Suprapubic skin (tissue), 4 donors: ENCODE measurements at regions not wholly inside any gene's neighbourhood (a gene's known extent, or its start where the extent isn't known, plus 50 kb on each side); places are given as distances from the start of the nearest gene placed in this dataset.

ENCODE experiments used
- DNase-seq, 2 donors: peaks; one replicate each; pipeline ENCODE4 v3.0.0-alpha.2; 2019; ENCODE audit warnings: low spot score in 2 of 2
- H3K27ac ChIP-seq: fragments of 200-600 bp; sonication (generic); one replicate; pipeline ENCODE4 v1.5.1; 2019
- H3K27me3 ChIP-seq: fragments of 200-600 bp; sonication (generic); one replicate; pipeline ENCODE4 v1.5.1; 2019
- H3K36me3 ChIP-seq: fragments of 200-600 bp; sonication (generic); one replicate; pipeline ENCODE4 v1.5.1; 2019
- H3K4me1 ChIP-seq: fragments of 200-600 bp; sonication (generic); one replicate; pipeline ENCODE4 v1.5.1; 2019
- H3K4me3 ChIP-seq: fragments of 200-600 bp; sonication (generic); one replicate; pipeline ENCODE4 v1.5.1; 2019; ENCODE audit warnings: mild to moderate bottlenecking
- H3K9me3 ChIP-seq: fragments of 200-600 bp; sonication (generic); one replicate; pipeline ENCODE4 v1.5.1; 2019
- CTCF ChIP-seq, 2 donors: fragments of 200-600 bp in 1 of 2; fragments of 450-650 bp in 1 of 2; sonication (generic) in 1 of 2; IDR thresholded peaks; one replicate each; pipeline ENCODE4 v1.5.1; 2016 to 2019; ENCODE audit warnings: antibody characterized with exemption in 2 of 2, mild to moderate bottlenecking in 1 of 2, moderate library complexity in 1 of 2
- EP300 ChIP-seq: sonication (generic); formaldehyde crosslinking; IDR thresholded peaks from one replicate; pipeline ENCODE4 v1.6.1; 2017; ENCODE audit warnings: antibody characterized with exemption
- POLR2A ChIP-seq, 2 donors: fragments of 450-650 bp; IDR thresholded peaks; one replicate each; pipeline ENCODE4 v1.6.1; 2017; ENCODE audit warnings: antibody characterized with exemption in 2 of 2, mild to moderate bottlenecking in 2 of 2, moderate library complexity in 2 of 2
- POLR2AphosphoS5 ChIP-seq, 3 donors: sonication (generic); formaldehyde crosslinking; IDR thresholded peaks; one replicate each; pipeline ENCODE4 v1.6.1; 2017; ENCODE audit warnings: antibody characterized with exemption in 3 of 3
- WGBS: methylation state at CpG from one replicate; pipeline ENCODE4 v1.1.5; 2018; 5-methylcytosine and 5-hydroxymethylcytosine counted together

- Histone ChIP-seq H3K27me3 (peaks cover 8% of the 10 kb centered on the region), H3K4me1 (peaks cover 5% of the 10 kb centered on the region), H3K27ac (no peak overlapping the region), H3K36me3 (no peaks in the 10 kb centered on the region), H3K9me3 (no peaks in the 10 kb centered on the region), H3K4me3 (no peak overlapping the region)
- no peak for DNase-seq
- whole genome bisulfite sequencing = 79% methylated on average over 3 of the region's 3 CpGs
- TF ChIP-seq POLR2A (IDR thresholded peaks at IDR 0.05) (no peak), CTCF (IDR thresholded peaks at IDR 0.05) (no peak), EP300 (no peak), POLR2AphosphoS5 (IDR thresholded peaks at IDR 0.05) (no peak)
Measured at GRCh38 chr20:22791396-22791795, 207.0 kb upstream of the FOXA2 start.

- Histone ChIP-seq H3K27me3 (peaks cover 8% of the 10 kb centered on the region), H3K4me1 (peaks cover 5% of the 10 kb centered on the region), H3K4me3 (no peak overlapping the region), H3K9me3 (no peaks in the 10 kb centered on the region), H3K27ac (no peak overlapping the region), H3K36me3 (no peaks in the 10 kb centered on the region)
- WGBS = 71% methylated on average over 3 of the region's 3 CpGs
- DNase-seq = no peak
- TF ChIP-seq POLR2A (IDR thresholded peaks at IDR 0.05) (no peak), EP300 (no peak), POLR2AphosphoS5 (IDR thresholded peaks at IDR 0.05) (no peak), CTCF (IDR thresholded peaks at IDR 0.05) (no peak)
Measured at GRCh38 chr20:22791877-22792525, 207.6 kb upstream of the FOXA2 start.

- Histone ChIP-seq H3K36me3 (no peaks in the 10 kb centered on the region), H3K4me3 (no peak overlapping the region), H3K9me3 (no peaks in the 10 kb centered on the region), H3K27ac (no peak overlapping the region), H3K27me3 (peaks cover 2% of the 10 kb centered on the region), H3K4me1 (peaks cover 5% of the 10 kb centered on the region)
- no peak for TF ChIP-seq POLR2A (IDR thresholded peaks at IDR 0.05)
- TF ChIP-seq EP300 = no peak
- TF ChIP-seq POLR2AphosphoS5 (IDR thresholded peaks at IDR 0.05) = no peak
- no peak for TF ChIP-seq CTCF (IDR thresholded peaks at IDR 0.05)
- DNase-seq = no peak
- whole genome bisulfite sequencing = 23% methylated on average over 1 of the region's 1 CpG
Measured at GRCh38 chr20:22794200-22794599, 209.8 kb upstream of the FOXA2 start.

- peak overlapping the region; percentile 9 for H3K27ac ChIP-seq
- no peak for DNase-seq
- TF ChIP-seq CTCF (IDR thresholded peaks at IDR 0.05) (no peak), POLR2AphosphoS5 (IDR thresholded peaks at IDR 0.05) (no peak), EP300 (no peak), POLR2A (IDR thresholded peaks at IDR 0.05) (no peak)
- H3K4me1 ChIP-seq = peaks cover 5% of the 10 kb centered on the region
- no peak overlapping the region for H3K4me3 ChIP-seq
- no peaks in the 10 kb centered on the region for H3K36me3 ChIP-seq
- H3K27me3 ChIP-seq = peaks cover 2% of the 10 kb centered on the region
- WGBS = 62% methylated on average over 5 of the region's 5 CpGs
- H3K9me3 ChIP-seq = no peaks in the 10 kb centered on the region
Measured at GRCh38 chr20:22795433-22795832, 211.1 kb upstream of the FOXA2 start.

GRCh38 chr20:22795871-22796270, 211.5 kb upstream of the FOXA2 start:
- H3K36me3 ChIP-seq = no peaks in the 10 kb centered on the region
- WGBS = 63% methylated on average over 4 of the region's 4 CpGs
- peaks cover 5% of the 10 kb centered on the region for H3K4me1 ChIP-seq
- peaks cover 2% of the 10 kb centered on the region for H3K27me3 ChIP-seq
- H3K27ac ChIP-seq = peak overlapping the region; percentile 9
- DNase-seq = peak; percentile 77 to 81
- no peak overlapping the region for H3K4me3 ChIP-seq
- H3K9me3 ChIP-seq = no peaks in the 10 kb centered on the region
- TF ChIP-seq POLR2A (IDR thresholded peaks at IDR 0.05) (no peak), POLR2AphosphoS5 (IDR thresholded peaks at IDR 0.05) (no peak), CTCF (IDR thresholded peaks at IDR 0.05) (no peak), EP300 (no peak)
